ENCODE measurements at regions not wholly inside any gene's neighbourhood (a gene's known extent, or its start where the extent isn't known, plus 50 kb on each side); places are given as distances from the start of the nearest gene placed in this dataset.

DNA sequence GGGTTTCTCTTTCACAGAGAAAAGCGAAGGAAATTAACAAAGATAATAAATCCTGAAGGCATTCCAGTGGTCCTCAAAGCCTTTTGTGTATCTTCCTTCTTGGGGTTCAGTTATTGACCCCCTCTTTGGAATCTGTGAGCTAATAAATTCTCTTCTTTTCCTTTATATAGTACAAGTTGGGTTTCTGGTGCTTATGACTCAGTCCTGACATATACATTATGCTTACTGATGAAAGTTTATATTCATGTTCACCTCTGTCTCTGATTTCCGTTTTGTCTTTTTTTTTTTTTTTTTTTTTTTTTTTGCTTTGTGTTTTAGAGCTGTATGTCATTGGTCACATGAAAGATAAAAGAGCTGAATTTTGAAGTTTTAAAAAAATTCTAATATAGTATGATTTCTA lies 230.7 kb upstream of the RBMS3 start:
- peaks cover 15% of the 10 kb centered on the region for H3K36me3 Mint-ChIP-seq
- ATAC-seq (no peak), DNase-seq (no peak)
- no peaks in the 10 kb centered on the region for H3K27me3 Mint-ChIP-seq (ENCODE audit: low read depth in 2 of 2)
- H3K4me1 Mint-ChIP-seq, result no peaks in the 10 kb centered on the region
- Histone ChIP-seq H3K4me3 (ENCODE audit: low read length) (no peak overlapping the region), H3K9me3 (ENCODE audit: control insufficient read depth, insufficient read depth, low read length) (no peaks in the 10 kb centered on the region), H3K4me1 (ENCODE audit: control insufficient read depth, insufficient read depth, low read length) (no peaks in the 10 kb centered on the region), H3K36me3 (ENCODE audit: control insufficient read depth, insufficient read depth, low read length) (no peaks in the 10 kb centered on the region), H3K27ac (ENCODE audit: low read length) (no peak overlapping the region), H3K27me3 (ENCODE audit: control insufficient read depth, insufficient read depth, low read length) (no peaks in the 10 kb centered on the region)
- intact Hi-C loops (cut with micrococcal nuclease), result no loop called here
- no peak overlapping the region for H3K27ac Mint-ChIP-seq
- no peak overlapping the region for H3K4me3 Mint-ChIP-seq
- H3K9me3 Mint-ChIP-seq, result peaks cover 20 to 21% of the 10 kb centered on the region in 2 donors
- TF ChIP-seq, protein P1, sequence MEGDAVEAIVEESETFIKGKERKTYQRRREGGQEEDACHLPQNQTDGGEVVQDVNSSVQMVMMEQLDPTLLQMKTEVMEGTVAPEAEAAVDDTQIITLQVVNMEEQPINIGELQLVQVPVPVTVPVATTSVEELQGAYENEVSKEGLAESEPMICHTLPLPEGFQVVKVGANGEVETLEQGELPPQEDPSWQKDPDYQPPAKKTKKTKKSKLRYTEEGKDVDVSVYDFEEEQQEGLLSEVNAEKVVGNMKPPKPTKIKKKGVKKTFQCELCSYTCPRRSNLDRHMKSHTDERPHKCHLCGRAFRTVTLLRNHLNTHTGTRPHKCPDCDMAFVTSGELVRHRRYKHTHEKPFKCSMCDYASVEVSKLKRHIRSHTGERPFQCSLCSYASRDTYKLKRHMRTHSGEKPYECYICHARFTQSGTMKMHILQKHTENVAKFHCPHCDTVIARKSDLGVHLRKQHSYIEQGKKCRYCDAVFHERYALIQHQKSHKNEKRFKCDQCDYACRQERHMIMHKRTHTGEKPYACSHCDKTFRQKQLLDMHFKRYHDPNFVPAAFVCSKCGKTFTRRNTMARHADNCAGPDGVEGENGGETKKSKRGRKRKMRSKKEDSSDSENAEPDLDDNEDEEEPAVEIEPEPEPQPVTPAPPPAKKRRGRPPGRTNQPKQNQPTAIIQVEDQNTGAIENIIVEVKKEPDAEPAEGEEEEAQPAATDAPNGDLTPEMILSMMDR (IDR thresholded peaks at IDR 0.05), result no peak
- WGBS (ENCODE audit: insufficient coverage), result 40% methylated on average over 1 of the region's 2 CpGs

DNA sequence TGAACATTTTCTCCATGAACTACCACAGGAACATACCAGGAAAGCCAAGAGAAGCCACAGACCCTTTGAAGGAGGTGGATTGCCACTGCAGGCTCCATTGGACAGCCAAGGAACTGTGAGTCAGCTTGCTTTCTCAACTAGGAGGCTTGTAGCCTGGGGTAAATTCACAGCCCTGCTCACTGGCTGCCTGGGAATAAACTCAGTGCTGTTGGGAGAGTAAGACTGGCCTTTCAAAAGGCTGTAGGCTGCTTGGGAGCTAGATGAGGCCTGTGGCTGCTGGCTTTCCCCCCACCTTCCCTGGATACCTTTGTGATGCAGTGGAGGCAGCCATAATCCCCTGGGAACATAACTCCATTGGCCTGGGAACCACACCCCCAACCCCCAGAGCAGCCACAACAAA lies 223.5 kb upstream of the RBMS3 start:
- Mint-ChIP-seq H3K4me3 (no peak overlapping the region), H3K36me3 (peaks cover 28% of the 10 kb centered on the region), H3K27ac (no peak overlapping the region), H3K27me3 (ENCODE audit: low read depth in 2 of 2) (no peaks in the 10 kb centered on the region), H3K4me1 (no peaks in the 10 kb centered on the region), H3K9me3 (peaks cover 21 to 24% of the 10 kb centered on the region in 2 donors)
- intact Hi-C loops (cut with micrococcal nuclease), result no loop called here
- Histone ChIP-seq H3K27me3 (ENCODE audit: control insufficient read depth, insufficient read depth, low read length) (no peaks in the 10 kb centered on the region), H3K4me3 (ENCODE audit: low read length) (no peak overlapping the region), H3K36me3 (ENCODE audit: control insufficient read depth, insufficient read depth, low read length) (no peaks in the 10 kb centered on the region), H3K9me3 (ENCODE audit: control insufficient read depth, insufficient read depth, low read length) (no peaks in the 10 kb centered on the region), H3K27ac (ENCODE audit: low read length) (no peak overlapping the region), H3K4me1 (ENCODE audit: control insufficient read depth, insufficient read depth, low read length) (no peaks in the 10 kb centered on the region)
- DNase-seq (no peak), ATAC-seq (no peak)
- TF ChIP-seq, protein P1 (IDR thresholded peaks at IDR 0.05), result no peak

DNA sequence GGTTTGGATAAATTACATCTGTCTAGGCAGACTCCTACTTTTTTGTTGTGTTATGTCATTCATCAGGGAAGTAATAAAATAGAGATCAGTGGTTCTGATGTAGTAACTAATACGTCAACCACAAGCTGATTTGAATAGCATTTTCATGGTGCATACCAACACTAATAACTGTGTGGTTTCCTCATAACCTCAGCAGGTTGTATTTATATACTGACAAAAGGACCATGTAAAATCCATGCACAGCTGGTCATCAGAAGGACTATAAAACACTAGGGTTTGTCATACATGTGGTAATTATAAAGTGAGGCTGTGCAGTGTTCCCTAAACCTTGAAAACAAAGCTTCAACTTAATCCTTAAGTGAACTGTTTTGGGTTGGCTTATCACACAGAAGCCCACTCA lies 216.8 kb upstream of the RBMS3 start:
- no peak overlapping the region for H3K4me3 ChIP-seq (ENCODE audit: low read length)
- H3K4me3 Mint-ChIP-seq, result no peak overlapping the region
- no peaks in the 10 kb centered on the region for H3K4me1 Mint-ChIP-seq
- H3K9me3 Mint-ChIP-seq, result peaks cover 3 to 6% of the 10 kb centered on the region in 2 donors
- intact Hi-C loops (cut with micrococcal nuclease), result no loop called here
- DNase-seq (no peak), ATAC-seq (no peak)
- no peak overlapping the region for H3K27ac ChIP-seq (ENCODE audit: low read length)
- no peaks in the 10 kb centered on the region for H3K27me3 Mint-ChIP-seq (ENCODE audit: low read depth in 2 of 2)
- H3K36me3 ChIP-seq (ENCODE audit: control insufficient read depth, insufficient read depth, low read length), result no peaks in the 10 kb centered on the region
- TF ChIP-seq, protein P1 (IDR thresholded peaks at IDR 0.05), result no peak
- no peaks in the 10 kb centered on the region for H3K36me3 Mint-ChIP-seq
- no peaks in the 10 kb centered on the region for H3K9me3 ChIP-seq (ENCODE audit: control insufficient read depth, insufficient read depth, low read length)
- H3K27ac Mint-ChIP-seq, result no peak overlapping the region
- H3K4me1 ChIP-seq (ENCODE audit: control insufficient read depth, insufficient read depth, low read length), result no peaks in the 10 kb centered on the region
- H3K27me3 ChIP-seq (ENCODE audit: control insufficient read depth, insufficient read depth, low read length), result no peaks in the 10 kb centered on the region
- no CpG with 5 or more reads among the region's 1 CpG for WGBS (ENCODE audit: insufficient coverage)

DNA sequence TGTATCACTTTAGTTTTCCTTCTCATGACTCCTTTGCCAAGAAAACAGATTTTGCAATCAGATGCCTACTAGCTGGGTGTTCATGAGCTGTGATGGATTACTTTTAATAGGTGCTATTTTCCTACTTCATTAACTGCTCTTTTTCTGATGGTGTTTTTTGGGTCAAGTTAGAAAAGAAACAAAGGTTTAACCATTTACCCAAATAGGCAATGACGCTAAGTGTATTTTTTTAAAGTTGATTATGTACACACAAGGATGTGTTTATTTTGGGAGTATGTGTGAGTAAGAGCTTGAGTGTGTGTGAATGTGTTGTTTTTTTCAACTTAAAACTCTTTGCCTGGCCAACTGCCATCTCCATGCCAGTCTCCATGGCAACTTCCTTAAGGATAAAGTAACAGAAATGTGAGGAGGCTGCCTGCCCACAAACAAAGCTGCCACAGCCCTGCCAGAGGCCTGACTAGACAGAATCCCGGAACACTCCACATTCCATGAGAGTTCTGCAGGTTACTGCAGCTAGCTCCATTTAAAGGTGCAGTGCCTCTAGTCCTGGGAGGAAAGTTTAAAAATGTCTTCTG lies 215.6 kb upstream of the RBMS3 start:
- H3K36me3 ChIP-seq (ENCODE audit: control insufficient read depth, insufficient read depth, low read length), result no peaks in the 10 kb centered on the region
- no peaks in the 10 kb centered on the region for H3K27me3 ChIP-seq (ENCODE audit: control insufficient read depth, insufficient read depth, low read length)
- ATAC-seq, result no peak
- WGBS (ENCODE audit: insufficient coverage), result 89% methylated on average over 2 of the region's 2 CpGs
- H3K9me3 ChIP-seq (ENCODE audit: control insufficient read depth, insufficient read depth, low read length), result no peaks in the 10 kb centered on the region
- intact Hi-C loops (cut with micrococcal nuclease), result no loop called here
- DNase-seq, result no peak
- H3K27ac Mint-ChIP-seq, result no peak overlapping the region
- no peak overlapping the region for H3K4me3 ChIP-seq (ENCODE audit: low read length)
- no peaks in the 10 kb centered on the region for H3K36me3 Mint-ChIP-seq
- TF ChIP-seq, protein P1 (IDR thresholded peaks at IDR 0.05), result no peak
- H3K27me3 Mint-ChIP-seq (ENCODE audit: low read depth in 2 of 2), result no peaks in the 10 kb centered on the region
- peaks cover 3 to 7% of the 10 kb centered on the region in 2 donors for H3K9me3 Mint-ChIP-seq
- no peak overlapping the region for H3K4me3 Mint-ChIP-seq
- H3K4me1 Mint-ChIP-seq, result no peaks in the 10 kb centered on the region
- H3K4me1 ChIP-seq (ENCODE audit: control insufficient read depth, insufficient read depth, low read length), result no peaks in the 10 kb centered on the region
- H3K27ac ChIP-seq (ENCODE audit: low read length), result no peak overlapping the region
